MCF 10A (cell line): ENCODE measurements at regions not wholly inside any gene's neighbourhood (a gene's known extent, or its start where the extent isn't known, plus 50 kb on each side); places are given as distances from the start of the nearest gene placed in this dataset.

Experiments used
- BruUV-seq: library from RNA; stranded (reverse); fragments of 400-500 nt; replicated peaks from 2 replicates; lab custom pipeline; 2021; lab: Mats Ljungman, UMichigan
- CTCF ChIA-PET: fragments of 300-600 bp; sonication (Branson Sonifier 250); formaldehyde crosslinking; extraction: SDS; loops from one replicate; lab custom pipeline; 2021; ENCODE audit warnings: antibody characterized with exemption, inconsistent platforms; lab: Yijun Ruan, JAX
- POLR2A ChIA-PET: fragments of 300-600, 350-650 bp; sonication (Branson Sonifier 250); formaldehyde crosslinking; extraction: SDS; loops from one replicate; lab custom pipeline; 2020; ENCODE audit warnings: antibody characterized with exemption, inconsistent platforms; lab: Yijun Ruan, JAX
- DNase-seq: peaks from one replicate; pipeline ENCODE4 v3.0.0-alpha.2; 2018; ENCODE audit not compliant: unreplicated experiment
- H3K27ac Mint-ChIP-seq: one replicate; pipeline ENCODE4 v1.8.0; 2022; ENCODE audit warnings: mild to moderate bottlenecking, low read depth, mixed read lengths; ENCODE audit not compliant: unreplicated experiment
- H3K27me3 Mint-ChIP-seq: one replicate; pipeline ENCODE4 v1.8.0; 2022; ENCODE audit warnings: mixed read lengths; ENCODE audit not compliant: insufficient read depth, unreplicated experiment
- H3K36me3 Mint-ChIP-seq: one replicate; pipeline ENCODE4 v1.8.0; 2022; ENCODE audit warnings: mild to moderate bottlenecking, moderate library complexity, mixed read lengths; ENCODE audit not compliant: insufficient read depth, unreplicated experiment
- H3K4me1 Mint-ChIP-seq: one replicate; pipeline ENCODE4 v1.8.0; 2022; ENCODE audit warnings: mixed read lengths; ENCODE audit not compliant: insufficient read depth, unreplicated experiment
- H3K4me3 Mint-ChIP-seq: one replicate; pipeline ENCODE4 v1.8.0; 2022; ENCODE audit warnings: mild to moderate bottlenecking, moderate library complexity, mixed read lengths; ENCODE audit not compliant: unreplicated experiment
- H3K9me3 Mint-ChIP-seq: one replicate; pipeline ENCODE4 v1.8.0; 2022; ENCODE audit warnings: mixed read lengths; ENCODE audit not compliant: unreplicated experiment
- CTCF ChIP-seq: fragments of 200-600 bp; IDR thresholded peaks from one replicate; pipeline ENCODE4 v1.8.0; 2022; ENCODE audit warnings: antibody characterized with exemption, mild to moderate bottlenecking; ENCODE audit not compliant: unreplicated experiment
- intact Hi-C: fragments of 100-400 bp; cut with micrococcal nuclease; formaldehyde crosslinking; loops from 2 replicates; pipeline ENCODE4 v1.14.1; 2022

GRCh38 chr13:76293751-76294150 is 592.5 kb downstream of the KCTD12 start:
- DNase-seq: peak; percentile 11
- ChIA-PET CTCF (interaction anchor here (0.7 kb wide), 3 partner anchors 28 to 310 kb away, joined by 3 to 4 read pairs (median 3); no protein-coding TSS in a partner anchor), POLR2A (no interaction called here)
- TF ChIP-seq CTCF: no peak
- BruUV-seq: TSS peak; percentile 73
- H3K36me3 Mint-ChIP-seq: no peaks in the 10 kb centered on the region
- H3K27me3 Mint-ChIP-seq: no peaks in the 10 kb centered on the region
- peaks cover 7% of the 10 kb centered on the region for H3K9me3 Mint-ChIP-seq
- peak overlapping the region; percentile 25 for H3K4me3 Mint-ChIP-seq
- peaks cover 14% of the 10 kb centered on the region for H3K4me1 Mint-ChIP-seq
- H3K27ac Mint-ChIP-seq: peak overlapping the region; percentile 3
- intact Hi-C loops: loop anchor here (2.0 to 10.0 kb wide), 3 partner anchors 91 to 417 kb away; no protein-coding TSS in a partner anchor

GRCh38 chr13:76293346-76293745 is 592.9 kb downstream of the KCTD12 start:
- POLR2A ChIA-PET: no interaction called here
- H3K36me3 Mint-ChIP-seq: no peaks in the 10 kb centered on the region
- peak overlapping the region; percentile 3 for H3K27ac Mint-ChIP-seq
- intact Hi-C loops: loop anchor here (2.0 to 10.0 kb wide), 3 partner anchors 91 to 417 kb away; no protein-coding TSS in a partner anchor
- H3K4me3 Mint-ChIP-seq: peak overlapping the region; percentile 25
- BruUV-seq: no TSS peak
- CTCF ChIA-PET: no interaction called here
- peak; percentile 55 for DNase-seq
- peaks cover 14% of the 10 kb centered on the region for H3K4me1 Mint-ChIP-seq
- no peak for TF ChIP-seq CTCF
- peaks cover 7% of the 10 kb centered on the region for H3K9me3 Mint-ChIP-seq
- no peaks in the 10 kb centered on the region for H3K27me3 Mint-ChIP-seq

GRCh38 chr13:76292726-76293125 is 593.5 kb downstream of the KCTD12 start:
- intact Hi-C loops: loop anchor here (2.0 to 10.0 kb wide), 3 partner anchors 92 to 416 kb away; no protein-coding TSS in a partner anchor
- peaks cover 7% of the 10 kb centered on the region for H3K9me3 Mint-ChIP-seq

GRCh38 chr13:76292031-76292430 is 594.2 kb downstream of the KCTD12 start:
- Mint-ChIP-seq H3K9me3 (peaks cover 7% of the 10 kb centered on the region), H3K27ac (peak overlapping the region; percentile 3), H3K27me3 (no peaks in the 10 kb centered on the region), H3K4me1 (peaks cover 14% of the 10 kb centered on the region), H3K4me3 (no peak overlapping the region), H3K36me3 (no peaks in the 10 kb centered on the region)
- DNase-seq: no peak
- no peak for TF ChIP-seq CTCF
- ChIA-PET CTCF (no interaction called here), POLR2A (no interaction called here)
- intact Hi-C loops: loop anchor here (2.0 to 10.0 kb wide), 3 partner anchors 93 to 415 kb away; no protein-coding TSS in a partner anchor
- no TSS peak for BruUV-seq

More at GRCh38 chr13:76292726-76293125, 593.5 kb downstream of the KCTD12 start:
- no peak for TF ChIP-seq CTCF
- Mint-ChIP-seq H3K27ac (peak overlapping the region; percentile 3), H3K4me3 (no peak overlapping the region), H3K27me3 (no peaks in the 10 kb centered on the region), H3K4me1 (peaks cover 14% of the 10 kb centered on the region), H3K36me3 (no peaks in the 10 kb centered on the region)
- POLR2A ChIA-PET: no interaction called here
- no TSS peak for BruUV-seq
- peak; percentile 31 for DNase-seq
- CTCF ChIA-PET: interaction anchor here (0.5 kb wide), 1 partner anchor 692 kb away, joined by 3 read pairs; no protein-coding TSS in a partner anchor
